ENCODE measurements at regions not wholly inside any gene's neighbourhood (a gene's known extent, or its start where the extent isn't known, plus 50 kb on each side); places are given as distances from the start of the nearest gene placed in this dataset.

DNA sequence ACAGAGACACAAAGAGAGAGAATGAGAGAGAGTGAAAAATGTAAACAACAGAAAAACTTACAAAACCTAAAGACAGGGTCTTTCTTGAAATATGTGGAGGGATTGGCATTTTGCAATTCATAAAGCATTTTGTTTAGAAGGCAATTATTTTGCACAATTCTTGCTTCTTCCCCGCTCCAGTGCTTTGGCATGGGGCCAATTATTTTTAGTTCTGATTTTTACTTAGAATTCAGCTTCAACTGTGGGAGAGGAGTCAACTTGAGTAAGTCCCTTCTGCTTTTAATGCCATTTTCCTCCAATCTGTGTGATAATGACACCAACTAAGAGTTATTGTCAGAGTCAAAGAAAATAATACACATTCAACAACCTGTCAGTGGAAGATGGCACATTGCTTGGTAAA lies 1051.9 kb downstream of the NLGN4X start:
- H3K4me3 ChIP-seq (ENCODE audit: low read depth in 2 of 2, low read length in 1 of 2): no peak overlapping the region
- H3K4me1 ChIP-seq (ENCODE audit: control insufficient read depth in 1 of 2, insufficient read depth in 2 of 2, low read depth in 1 of 2, low read length in 1 of 2): no peaks in the 10 kb centered on the region
- no peaks in the 10 kb centered on the region for H3K27me3 ChIP-seq (ENCODE audit: insufficient read depth)
- CTCF ChIA-PET: no interaction called here
- no peak for DNase-seq
- POLR2A ChIA-PET: no interaction called here
- WGBS (ENCODE audit: low lambda C conversion rate): 4% methylated on average over 1 of the region's 1 CpG
- no peaks in the 10 kb centered on the region for H4K20me1 ChIP-seq (ENCODE audit: insufficient read depth)
- no peaks in the 10 kb centered on the region for H3K36me3 ChIP-seq (replicated peaks in 1 of 2; ENCODE audit: control insufficient read depth in 1 of 2, insufficient read depth in 2 of 2, low read length in 1 of 2)
- H3K4me2 ChIP-seq: no peak overlapping the region
- no peaks in the 10 kb centered on the region for H3K9me2 ChIP-seq
- TF ChIP-seq RXRA (IDR thresholded peaks at IDR 0.05; ENCODE audit: borderline replicate concordance, low read depth) (no peak), NFIC (IDR thresholded peaks at IDR 0.05; ENCODE audit: borderline replicate concordance) (no peak), RCOR1 (IDR thresholded peaks at IDR 0.05; ENCODE audit: low read length) (no peak), EP300 (IDR thresholded peaks at IDR 0.05; ENCODE audit: borderline replicate concordance in 1 of 2, low read depth in 1 of 2, low read length in 1 of 2) (no peak), REST (IDR thresholded peaks at IDR 0.05; ENCODE audit: low read depth, low read length) (no peak)
- H3F3A ChIP-seq (replicated peaks; ENCODE audit: insufficient read depth): no peaks in the 10 kb centered on the region
- no peaks in the 10 kb centered on the region for H3K9me3 ChIP-seq
- H3K79me2 ChIP-seq (ENCODE audit: insufficient read depth): no peaks in the 10 kb centered on the region
- no peak overlapping the region for H3K27ac ChIP-seq (ENCODE audit: low read depth in 2 of 2, low read length in 1 of 2)
- no peak overlapping the region for H3K9ac ChIP-seq
- H2AFZ ChIP-seq (ENCODE audit: low read depth): no peak overlapping the region

DNA sequence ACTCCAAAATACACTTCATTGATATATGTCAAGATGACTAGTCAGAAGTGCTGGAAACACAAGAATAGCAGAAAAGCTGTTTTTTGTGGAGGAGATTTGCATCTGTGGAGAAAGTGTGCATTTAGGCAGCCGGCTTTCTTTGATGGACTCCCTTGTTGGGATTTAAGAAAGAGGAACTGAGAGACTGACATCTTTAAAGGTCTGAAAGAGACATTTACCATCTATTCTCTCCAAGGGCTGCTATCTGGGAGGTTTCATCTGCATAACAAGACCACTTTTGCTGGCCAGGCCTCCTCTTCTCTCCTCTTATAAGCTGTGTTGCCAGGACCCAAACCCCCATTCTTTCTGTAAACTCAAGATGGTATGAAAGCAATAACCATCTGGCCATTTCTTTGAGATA lies 1065.0 kb downstream of the NLGN4X start:
- H3K9me3 ChIP-seq: no peaks in the 10 kb centered on the region
- H3K27ac ChIP-seq (ENCODE audit: low read depth in 2 of 2, low read length in 1 of 2): no peak overlapping the region
- no peak overlapping the region for H2AFZ ChIP-seq (ENCODE audit: low read depth)
- TF ChIP-seq YY1 (IDR thresholded peaks at IDR 0.05; ENCODE audit: low read depth) (no peak), GATA2 (CRISPR knock-in tag; IDR thresholded peaks at IDR 0.05) (no peak), CHD2 (IDR thresholded peaks at IDR 0.05; ENCODE audit: low read length, partially characterized antibody) (no peak), USF1 (IDR thresholded peaks at IDR 0.05; ENCODE audit: borderline replicate concordance, low read depth) (no peak)
- CTCF ChIA-PET: no interaction called here
- no peak overlapping the region for H3K4me3 ChIP-seq (ENCODE audit: low read depth in 2 of 2, low read length in 1 of 2)
- H3K9me2 ChIP-seq: no peaks in the 10 kb centered on the region
- DNase-seq: no peak
- H3K27me3 ChIP-seq (ENCODE audit: insufficient read depth): no peaks in the 10 kb centered on the region
- no peak overlapping the region for H3K4me2 ChIP-seq
- POLR2A ChIA-PET: no interaction called here
- no peaks in the 10 kb centered on the region for H3K4me1 ChIP-seq (ENCODE audit: control insufficient read depth in 1 of 2, insufficient read depth in 2 of 2, low read depth in 1 of 2, low read length in 1 of 2)
- 8% methylated on average over 1 of the region's 1 CpG for WGBS (ENCODE audit: low lambda C conversion rate)
- no peaks in the 10 kb centered on the region for H3F3A ChIP-seq (replicated peaks; ENCODE audit: insufficient read depth)
- no peaks in the 10 kb centered on the region for H3K36me3 ChIP-seq (replicated peaks in 1 of 2; ENCODE audit: control insufficient read depth in 1 of 2, insufficient read depth in 2 of 2, low read length in 1 of 2)
- no peak overlapping the region for H3K9ac ChIP-seq
- no peaks in the 10 kb centered on the region for H3K79me2 ChIP-seq (ENCODE audit: insufficient read depth)
- no peaks in the 10 kb centered on the region for H4K20me1 ChIP-seq (ENCODE audit: insufficient read depth)

Data from SK-N-SH (cell line).